KG1 (cell line): ENCODE measurements at regions not wholly inside any gene's neighbourhood (a gene's known extent, or its start where the extent isn't known, plus 50 kb on each side); places are given as distances from the start of the nearest gene placed in this dataset.
"Not testable (repeated sequence)": the region's sequence is repeated elsewhere in the genome, so short reads cannot be mapped to it uniquely, and the experiment has no call there.

Experiments
- DNase-seq: peaks from one replicate; lab custom pipeline; 2025; lab: John Stamatoyannopoulos, UW

DNA sequence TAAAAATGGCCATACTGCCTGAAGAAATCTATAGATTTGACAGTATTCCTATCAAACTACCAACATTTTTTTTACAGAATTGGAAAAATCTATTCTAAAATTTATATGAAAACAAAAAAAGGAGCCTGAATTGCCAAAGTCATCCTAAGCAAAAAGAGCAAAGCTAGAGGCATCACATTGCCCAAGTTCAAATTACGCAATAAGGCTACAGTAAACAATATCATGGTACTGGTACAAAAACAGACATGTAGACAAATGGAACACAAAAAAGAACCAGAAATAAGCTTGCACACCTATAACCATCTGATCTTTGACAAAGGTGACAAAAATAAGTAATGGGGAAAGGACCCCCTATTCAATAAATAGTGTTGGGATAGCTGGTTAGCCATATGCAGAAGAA is 50.2 kb upstream of the THSD7B start:
- DNase-seq, result no peak

DNA sequence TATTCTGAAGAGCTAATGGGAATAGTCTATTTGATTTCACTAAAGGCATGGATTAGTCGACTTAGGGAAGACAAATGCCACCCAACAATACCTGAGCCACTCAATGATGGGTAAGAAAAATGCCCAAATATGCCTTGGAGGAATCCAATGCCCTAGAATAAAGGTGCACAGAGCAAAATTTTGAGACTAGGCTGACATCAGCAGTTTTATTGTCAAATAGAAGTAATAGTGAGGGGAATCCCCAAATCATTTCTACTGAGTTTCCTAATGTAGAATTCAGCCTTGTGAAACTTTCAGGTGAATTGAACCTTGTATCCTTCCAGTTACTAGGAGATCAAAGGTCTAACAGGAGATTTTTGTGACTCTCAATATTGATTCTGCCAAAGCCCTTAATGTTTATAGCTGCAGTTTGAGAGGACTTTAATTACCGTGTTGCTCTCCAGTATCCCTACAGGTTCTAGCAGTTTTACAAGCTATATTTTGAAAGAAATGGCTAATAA is 50.8 kb upstream of the THSD7B start:
- DNase-seq, result no peak

DNA sequence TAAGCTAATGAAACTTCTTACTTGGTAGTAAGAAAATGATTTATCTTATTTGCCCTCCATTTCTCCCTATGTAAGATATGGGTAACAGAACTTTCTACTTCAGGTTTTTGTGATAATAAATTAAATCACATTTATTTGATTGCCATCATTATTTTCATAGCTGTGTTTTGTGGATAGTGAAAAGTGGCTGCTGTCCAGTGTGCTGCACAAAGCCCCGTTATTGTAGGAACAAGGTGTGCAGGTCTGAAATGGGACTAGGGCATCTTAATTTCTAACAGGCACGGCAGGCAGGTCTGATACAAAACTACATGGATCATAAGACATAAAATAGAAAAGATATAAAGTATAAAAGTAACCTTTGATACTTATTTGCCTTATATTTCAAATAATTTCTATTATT is 51.6 kb upstream of the THSD7B start:
- no peak for DNase-seq

DNA sequence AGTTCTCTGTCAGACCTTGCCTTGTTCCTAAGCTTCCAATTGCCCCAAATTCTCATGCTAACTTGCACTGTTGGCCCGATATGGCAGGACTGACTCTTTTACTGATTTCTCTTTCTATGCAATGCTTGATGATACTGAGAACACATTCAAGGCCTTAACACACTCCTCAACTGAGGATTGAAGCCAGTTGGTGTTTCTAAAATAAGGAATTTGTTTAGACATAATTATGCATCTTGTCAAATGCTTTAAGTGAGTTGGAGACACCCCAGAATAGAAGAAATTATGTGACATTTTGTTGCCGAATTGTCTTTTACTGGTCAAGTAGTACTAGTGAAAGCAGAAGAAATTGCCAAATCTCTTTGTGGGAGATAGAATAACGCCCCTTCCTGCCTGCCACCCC is 60.0 kb upstream of the THSD7B start:
- DNase-seq, result no peak

DNA sequence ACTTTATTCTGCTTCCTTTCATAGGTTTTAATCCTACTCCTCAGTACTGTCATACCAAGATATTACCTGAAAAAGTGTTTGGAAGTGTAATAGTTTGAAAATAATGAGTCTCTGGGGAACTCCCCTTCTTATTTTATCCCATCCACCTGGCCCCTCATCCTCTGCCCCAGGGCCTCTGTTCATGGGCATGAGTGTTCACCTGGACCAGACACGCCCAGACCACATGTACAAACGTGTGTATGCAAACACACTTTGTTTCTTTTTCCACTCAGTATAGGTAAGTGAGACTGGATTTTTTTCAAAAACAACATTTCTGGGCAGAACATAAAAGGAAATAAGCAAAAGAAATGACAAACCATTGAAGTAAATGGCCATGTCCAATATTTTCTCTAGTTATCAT is 62.1 kb upstream of the THSD7B start:
- no peak for DNase-seq

DNA sequence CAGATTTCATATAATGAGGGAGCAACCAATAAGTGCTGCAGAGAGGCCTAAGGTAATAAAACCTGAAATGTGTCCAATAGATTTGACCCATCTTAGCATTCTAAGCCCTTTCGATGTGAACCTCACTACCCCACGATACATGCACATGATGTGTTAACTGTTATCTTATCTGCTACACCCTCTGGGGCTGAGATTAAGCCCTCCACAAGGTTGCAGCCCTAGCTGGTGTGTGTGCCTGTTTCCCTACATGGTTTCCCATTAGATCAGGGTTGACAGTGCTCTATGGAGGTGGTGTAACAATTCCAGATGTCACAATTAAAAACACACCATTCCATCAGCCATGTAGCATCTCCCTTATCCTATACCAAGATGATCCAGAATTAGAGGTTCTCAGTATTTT is 68.9 kb upstream of the THSD7B start:
- DNase-seq, result no peak

DNA sequence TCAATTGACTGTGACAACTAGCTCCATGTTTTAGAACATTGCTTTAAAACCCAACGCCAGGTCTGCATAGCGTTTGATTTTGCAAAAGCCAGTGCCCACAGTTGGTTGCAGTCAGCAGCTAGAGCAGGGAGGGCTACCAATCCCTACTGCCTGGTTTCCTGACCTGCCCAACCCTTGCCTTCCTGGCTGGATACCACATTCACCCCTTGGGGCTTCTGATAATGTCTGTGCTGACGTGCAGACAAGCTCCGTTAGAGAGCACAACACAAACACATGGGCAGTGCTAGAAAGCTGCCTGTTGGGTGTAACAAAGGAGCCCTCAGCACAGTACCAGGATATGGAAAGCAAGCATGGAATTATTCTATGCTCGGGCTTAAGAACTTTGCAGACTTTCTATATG is 71.4 kb upstream of the THSD7B start:
- DNase-seq, result no peak

DNA sequence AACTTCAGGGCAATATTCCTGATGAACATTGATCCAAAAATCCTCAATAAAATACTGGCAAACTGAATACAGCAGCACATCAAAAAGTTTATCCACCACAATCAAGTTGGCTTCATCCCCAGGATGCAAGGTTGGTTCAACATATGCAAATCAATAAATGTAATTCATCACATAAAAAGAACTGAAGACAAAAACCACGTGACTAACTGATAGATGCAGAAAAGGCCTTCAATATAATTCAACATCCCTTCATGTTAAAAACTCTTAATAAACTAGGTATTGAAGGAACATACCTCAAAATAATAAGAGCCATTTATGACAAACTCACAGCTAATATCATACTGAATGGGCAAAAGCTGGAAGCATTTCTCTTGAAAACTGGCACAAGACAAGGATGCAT is 85.3 kb upstream of the THSD7B start:
- DNase-seq, result not testable (repeated sequence)

DNA sequence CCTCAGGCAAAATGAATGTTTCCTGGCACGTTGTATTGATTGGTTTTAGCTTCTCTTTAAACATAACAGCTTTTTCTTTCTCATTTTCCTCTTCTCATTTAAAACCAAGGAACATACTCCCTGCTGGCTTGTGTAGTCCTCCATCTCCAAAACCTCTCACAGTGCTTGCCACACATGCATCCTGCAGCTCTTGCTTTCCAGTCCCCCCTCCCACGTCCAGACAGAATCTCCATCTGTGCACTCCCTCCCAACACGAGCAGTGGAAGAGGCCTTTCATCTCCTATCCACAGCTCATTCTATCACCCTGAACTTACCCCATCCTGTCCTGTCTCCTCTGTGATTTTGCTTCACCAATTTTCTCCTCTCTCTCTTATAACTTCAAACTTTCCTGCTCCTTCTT is 99.6 kb upstream of the THSD7B start:
- DNase-seq, result no peak

DNA sequence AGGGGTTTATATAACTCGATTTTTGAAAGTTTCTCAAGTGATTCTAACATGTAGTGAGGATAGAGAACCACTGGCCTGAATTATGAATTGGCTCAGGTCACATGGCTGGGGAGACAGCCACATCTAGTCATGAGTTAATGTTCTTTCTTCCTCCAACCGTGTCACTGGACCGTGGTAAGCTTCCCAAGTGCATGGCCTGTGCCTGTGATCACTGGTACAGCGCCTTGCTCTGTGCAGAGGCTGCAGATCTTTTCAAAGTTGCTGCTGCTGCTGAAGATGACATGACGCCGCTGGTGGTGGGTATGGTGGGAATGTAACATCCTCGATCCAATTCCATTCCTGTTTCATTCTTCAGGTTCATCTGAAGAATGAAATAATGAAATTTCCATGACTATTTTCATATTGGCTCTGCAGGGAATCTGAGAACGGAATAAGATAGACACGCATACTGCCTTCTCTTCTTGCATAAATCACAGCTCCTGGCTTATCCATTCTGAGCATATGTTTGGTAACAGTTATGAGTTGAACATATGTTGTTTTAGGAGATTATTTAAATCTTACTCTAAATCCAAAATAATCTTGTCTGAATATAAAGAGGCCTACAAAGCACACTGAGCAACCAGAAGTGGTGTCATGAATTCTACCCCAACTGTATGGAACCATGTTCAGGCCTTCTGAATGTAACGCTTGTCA is 100.5 kb upstream of the THSD7B start:
- no peak for DNase-seq

DNA sequence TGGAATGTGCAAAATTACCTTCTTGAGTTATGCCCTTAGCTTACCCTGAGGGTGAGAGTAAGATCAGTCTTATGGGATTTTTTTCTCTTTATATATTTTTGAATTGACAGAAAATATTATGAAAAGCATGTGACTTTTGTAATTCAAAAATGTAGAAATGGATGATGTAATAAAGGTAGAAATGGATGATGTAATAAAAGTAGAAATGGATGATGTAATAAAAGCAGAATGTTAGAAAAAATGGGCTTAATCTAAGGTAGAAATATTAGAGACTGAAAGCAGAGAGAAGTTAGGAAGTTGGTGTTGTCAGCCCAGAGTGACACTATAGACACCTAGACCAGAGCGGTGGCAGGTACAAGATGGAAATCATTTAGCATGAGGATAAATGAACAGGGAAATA is 107.1 kb upstream of the THSD7B start:
- no peak for DNase-seq

DNA sequence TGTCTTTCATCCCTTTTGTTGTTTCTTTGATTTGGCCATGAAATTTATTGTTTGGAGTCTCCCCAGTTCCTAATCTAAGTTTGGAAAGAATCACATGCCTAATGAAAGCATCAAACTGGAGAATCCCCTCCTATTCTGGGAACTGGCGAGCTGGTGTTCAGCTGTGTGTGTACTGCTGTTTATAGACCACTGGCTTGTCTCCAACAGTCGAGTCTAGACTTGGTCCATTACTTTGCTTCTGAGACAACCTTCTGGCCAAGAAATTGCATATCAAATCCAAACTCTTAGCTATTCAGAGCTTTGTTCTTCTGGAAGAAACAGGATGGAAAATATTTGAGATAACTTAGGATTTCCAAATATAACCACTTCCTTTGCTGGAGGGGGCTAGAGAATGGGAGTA is 111.5 kb upstream of the THSD7B start:
- no peak for DNase-seq

DNA sequence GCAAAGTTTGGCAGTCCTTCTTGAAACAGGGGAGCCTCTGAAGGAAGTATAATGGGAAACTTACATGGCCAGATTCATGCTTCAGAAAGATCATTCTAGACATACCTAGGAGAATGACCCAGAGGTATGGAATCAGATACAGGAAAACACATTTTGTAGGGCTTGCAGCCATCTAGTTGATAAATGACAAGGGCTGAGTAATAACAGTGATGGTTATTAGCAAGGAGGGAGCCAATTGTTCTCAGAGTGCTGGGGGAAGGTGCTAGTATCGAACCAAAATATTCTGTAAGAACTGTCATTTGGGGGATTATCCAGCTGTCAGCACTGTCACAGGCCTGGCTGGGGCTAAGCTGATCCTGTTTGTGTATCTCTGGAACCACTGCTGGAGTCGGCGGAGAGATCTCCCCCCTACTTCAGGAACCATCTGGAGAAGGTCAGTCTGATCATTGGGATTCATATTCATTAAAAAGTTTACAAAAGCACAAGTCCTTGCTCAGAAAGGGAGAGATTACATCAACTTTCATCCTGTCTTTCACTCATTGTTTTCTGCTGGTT is 113.8 kb upstream of the THSD7B start:
- no peak for DNase-seq

DNA sequence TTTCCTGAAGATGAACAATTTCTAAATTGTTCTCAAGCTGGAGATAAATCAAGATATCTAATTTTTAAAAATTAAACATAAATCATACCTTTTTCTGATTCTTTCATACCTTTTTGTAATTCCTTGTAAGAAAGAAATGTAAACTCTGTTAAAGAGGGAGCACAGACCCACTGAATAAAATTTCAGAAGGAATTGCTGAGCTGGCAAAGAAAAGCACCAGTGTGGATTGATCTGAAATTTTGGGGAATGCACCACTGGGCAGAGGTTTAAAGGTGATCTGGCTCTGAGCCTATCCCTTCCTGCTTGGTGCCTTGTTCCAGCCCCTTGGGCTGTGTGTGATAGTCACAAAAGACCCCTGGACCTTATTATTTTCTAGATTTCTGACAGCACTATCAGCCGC is 118.3 kb upstream of the THSD7B start:
- DNase-seq, result no peak

DNA sequence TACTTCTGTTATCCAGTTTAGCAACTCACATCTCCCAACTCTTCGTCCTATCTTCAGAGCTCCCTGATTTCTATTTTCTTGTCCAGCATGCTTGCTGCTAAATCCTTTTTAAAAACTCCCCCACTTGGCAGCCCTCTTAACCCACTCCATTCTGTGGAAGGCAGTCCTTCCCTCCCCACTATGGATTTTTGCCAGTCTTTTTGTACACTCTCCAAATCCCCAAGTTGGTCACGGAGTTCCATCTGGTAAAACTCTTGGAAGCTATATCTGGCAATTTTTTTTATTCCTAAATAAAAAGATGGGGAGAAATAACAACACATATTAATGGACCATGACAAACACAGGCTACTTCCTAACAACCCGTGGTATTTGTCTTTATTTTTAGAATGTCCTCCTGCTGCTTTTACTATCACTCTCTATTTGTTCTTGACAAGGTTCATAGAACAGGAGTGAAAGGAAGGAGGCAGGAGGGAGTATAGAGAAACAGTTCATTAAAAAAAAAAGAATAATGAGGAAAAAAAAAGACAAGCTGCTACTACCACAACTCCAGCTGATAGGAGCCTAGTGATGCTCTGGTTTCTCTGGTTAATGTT is 120.0 kb upstream of the THSD7B start:
- no peak for DNase-seq

DNA sequence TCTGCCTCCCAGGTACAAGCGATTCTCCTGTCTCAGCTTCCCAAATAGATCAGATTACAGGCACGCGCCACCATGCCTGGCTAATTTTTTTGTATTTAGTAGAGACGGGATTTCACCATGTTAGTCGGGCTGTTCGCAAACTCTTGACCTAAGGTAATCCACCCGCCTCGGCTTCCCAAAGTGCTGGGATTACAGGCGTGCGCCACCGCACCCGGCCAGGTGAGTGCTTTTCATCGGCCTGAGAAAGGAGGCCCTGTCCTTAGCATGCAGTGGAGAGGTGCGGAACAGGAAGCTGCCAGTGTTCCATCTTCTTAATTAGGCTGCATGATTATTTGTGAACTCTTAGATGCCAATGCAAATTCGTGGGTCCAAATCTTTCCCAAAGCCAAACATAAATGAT is 125.7 kb upstream of the THSD7B start:
- no peak for DNase-seq

DNA sequence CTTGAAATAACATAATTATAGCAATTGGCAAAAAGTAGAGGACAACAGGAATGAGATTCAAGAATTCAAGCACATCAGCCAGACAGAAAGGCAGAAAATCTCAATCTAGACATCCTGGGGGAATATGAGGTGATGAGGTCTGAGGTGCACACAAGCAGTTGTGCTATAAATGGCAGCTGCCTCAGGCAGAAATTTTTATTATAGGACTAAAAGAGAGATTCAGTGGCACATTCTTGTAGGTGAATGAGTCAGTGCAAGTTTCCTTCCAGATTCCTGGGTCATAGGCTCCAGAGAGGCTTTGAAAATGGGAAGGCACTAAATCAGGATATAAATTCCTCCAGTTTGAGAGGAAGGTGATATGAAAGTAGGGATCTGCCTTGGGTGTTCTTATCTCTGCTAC is 127.2 kb upstream of the THSD7B start:
- DNase-seq, result no peak

DNA sequence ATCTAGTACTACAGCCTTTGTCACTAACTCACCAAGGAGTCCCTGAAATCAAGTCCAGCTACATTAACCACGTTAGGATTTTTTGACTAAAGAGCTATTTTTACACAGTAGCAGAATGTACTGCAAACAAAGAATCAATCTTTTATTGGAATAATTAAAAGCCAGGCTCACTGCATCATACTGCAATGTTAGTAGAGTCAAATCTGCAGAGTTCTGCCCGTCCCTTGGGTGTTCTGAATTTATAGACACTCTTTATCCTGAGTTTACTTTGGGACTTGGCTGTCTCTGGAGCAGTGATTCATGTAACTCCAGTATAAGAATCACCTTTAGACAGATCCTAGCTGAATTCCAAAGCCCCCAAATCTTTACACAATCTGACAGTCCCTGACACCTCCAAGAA is 127.9 kb upstream of the THSD7B start:
- no peak for DNase-seq

DNA sequence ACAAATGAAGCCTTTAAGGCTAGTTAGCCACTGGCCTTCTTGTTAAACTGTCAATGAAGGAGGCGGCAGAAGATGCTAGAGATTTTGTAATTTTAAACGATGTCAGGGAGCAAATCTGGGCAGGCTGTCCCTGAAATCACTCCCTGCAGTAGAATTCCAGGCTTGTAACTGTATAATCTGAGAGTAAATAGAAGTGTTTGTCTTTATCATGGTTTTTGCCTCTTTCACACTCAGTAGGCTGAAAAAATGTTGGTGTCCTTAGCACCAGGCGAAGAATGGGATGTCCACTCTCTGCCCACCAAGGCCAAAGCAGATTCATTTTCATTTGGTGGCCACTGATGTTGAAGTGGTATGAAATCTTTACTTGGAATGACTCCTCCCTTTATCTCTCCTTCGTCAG is 136.9 kb upstream of the THSD7B start:
- DNase-seq, result no peak

DNA sequence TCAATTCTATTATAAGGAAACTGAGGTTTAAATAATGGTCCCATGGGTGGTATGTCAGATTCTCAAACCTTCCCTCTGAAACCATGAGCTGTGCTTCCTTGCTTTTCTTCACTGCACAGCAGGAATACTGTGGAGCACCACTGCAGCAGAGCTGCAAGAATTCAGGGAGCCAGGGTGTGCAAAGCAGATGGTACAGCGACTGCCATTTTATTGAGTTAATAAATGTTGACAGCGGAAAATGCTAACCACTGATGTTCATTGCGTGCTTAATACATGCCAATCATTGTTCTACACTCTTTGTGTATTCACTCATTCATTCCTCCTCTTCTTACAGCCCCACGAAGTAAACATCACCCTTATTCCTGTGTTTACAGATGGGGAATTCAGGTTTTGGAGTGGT is 152.2 kb upstream of the THSD7B start:
- DNase-seq, result no peak

DNA sequence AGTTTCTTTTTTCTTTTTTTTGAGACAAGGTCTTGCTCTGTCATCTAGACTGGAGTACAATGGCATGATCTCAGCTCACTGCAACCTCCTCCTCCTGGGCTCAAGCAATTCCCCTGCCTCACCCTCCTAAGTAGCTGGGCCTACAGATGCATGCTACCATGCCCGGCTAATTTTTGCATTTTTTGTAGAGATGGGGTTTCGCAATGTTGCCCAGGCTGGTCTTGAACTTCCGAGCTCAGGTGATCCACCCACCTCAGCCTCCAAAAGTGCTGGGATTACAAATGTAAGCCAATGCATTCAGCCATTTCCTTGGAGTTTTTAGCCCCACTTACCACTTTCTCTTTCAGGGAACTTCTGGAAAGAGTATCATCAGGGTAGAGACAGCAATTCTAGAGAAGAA is 153.3 kb upstream of the THSD7B start:
- DNase-seq, result no peak

DNA sequence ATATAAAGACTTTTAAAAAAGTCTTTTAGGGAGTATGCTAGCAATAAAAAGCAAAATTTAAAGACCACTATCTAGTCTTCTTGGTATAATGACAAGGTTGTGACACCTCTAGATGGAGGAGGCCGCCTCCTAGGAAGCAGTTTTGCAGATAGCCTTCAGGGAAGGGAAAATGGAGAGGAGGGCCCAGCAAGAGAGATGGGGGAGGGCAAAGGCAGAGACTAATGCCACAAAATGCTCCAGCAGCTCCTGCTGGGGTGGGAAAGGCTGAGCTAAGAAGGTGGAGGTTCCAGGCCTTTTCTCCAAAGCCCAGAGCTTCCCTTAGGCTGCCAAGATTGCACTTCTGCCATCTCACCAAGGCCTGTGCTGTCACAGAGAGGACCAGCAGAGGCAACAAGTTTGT is 153.9 kb upstream of the THSD7B start:
- DNase-seq, result no peak

DNA sequence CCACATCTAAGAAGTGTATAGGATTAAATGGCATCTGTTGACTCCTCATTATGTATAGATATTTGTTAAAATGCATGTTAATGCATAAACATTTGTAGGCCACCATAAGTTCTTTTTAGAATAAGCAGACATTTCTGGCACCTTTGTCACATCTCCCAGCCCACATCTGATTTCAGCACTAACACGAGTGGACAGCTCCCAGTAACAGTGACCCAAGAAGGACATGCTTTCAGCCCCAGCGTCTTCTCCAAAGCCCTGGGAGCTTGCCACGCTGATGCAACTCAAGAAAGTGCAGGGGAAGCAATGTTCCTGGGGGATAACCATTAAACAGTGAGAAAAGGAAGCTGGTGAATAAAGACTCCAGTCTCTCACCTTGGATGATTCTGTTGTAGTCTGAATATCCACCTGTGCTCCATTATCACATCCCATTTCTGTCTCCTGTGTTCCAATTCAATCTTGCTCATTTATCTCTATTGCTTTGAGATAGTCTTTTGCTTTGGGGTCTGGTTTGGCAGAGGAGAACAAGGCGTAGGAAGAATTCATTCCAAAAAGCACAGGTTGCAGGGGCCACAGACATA is 182.6 kb upstream of the THSD7B start:
- peak; percentile 14 for DNase-seq

DNA sequence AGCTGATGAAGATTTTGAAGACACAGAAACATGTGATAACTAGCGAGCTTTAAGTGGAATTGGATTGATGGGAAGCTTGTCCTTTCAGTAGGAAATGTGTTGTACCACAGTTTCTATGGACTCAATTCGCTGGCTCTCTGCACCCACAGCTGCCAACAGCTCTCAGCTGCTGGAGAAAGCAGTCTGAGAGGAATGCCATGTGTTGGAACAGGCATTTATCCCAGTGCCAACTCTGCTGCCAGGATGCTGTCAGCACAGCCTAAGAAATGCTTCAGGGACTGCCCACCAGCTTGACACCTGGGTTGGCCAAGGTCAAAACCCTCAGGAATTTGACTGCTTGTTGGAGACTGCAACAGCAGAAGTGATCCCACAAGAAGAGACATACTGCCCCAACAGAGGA is 193.0 kb upstream of the THSD7B start:
- DNase-seq, result no peak
